Activated T-helper 9 cell treated with anti-CD3 and anti-CD28 coated beads, Interleukin-2, amount 50 U/mL, for 16 hours (primary cell): ENCODE measurements at regions not wholly inside any gene's neighbourhood (a gene's known extent, or its start where the extent isn't known, plus 50 kb on each side); places are given as distances from the start of the nearest gene placed in this dataset.

Source experiments
- DNase-seq: peaks from one replicate; pipeline ENCODE4 v3.0.0-alpha.2; 2020; ENCODE audit warnings: low read depth

DNA sequence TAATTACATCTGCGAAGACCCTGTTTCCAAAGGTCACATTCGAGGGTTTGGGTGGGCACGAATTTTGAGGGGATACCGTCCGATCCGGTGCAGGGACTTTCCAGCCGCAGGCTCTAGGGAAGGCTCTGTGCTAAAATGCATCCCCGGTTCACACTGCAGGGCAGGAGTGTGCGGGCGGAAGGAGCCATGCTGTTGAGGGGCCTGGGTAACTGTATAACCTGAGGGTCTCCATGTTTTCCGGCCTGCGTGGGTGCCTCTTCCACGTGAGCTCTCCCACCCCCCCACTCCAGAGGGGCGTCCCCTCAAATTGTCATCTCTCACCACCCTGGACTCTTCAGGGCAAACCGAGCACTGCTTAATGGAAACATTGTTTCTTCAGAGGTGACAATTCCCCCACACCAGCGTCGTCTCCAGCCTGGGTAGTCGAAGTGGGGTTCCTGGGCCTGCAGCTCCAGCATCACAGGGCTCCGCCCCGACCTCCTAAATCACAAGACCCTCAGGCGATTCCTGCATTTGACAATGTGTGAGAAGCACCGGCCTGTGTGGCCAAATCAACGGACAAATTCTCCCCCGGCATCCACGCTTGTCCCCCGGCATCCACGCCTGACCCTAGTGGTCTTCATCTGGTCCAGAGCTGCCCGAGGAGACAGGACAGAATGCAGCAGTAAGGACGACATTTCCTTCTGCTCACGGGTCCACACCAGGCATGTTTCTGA lies 51.2 kb downstream of the FOXL3 start:
- no peak for DNase-seq

DNA sequence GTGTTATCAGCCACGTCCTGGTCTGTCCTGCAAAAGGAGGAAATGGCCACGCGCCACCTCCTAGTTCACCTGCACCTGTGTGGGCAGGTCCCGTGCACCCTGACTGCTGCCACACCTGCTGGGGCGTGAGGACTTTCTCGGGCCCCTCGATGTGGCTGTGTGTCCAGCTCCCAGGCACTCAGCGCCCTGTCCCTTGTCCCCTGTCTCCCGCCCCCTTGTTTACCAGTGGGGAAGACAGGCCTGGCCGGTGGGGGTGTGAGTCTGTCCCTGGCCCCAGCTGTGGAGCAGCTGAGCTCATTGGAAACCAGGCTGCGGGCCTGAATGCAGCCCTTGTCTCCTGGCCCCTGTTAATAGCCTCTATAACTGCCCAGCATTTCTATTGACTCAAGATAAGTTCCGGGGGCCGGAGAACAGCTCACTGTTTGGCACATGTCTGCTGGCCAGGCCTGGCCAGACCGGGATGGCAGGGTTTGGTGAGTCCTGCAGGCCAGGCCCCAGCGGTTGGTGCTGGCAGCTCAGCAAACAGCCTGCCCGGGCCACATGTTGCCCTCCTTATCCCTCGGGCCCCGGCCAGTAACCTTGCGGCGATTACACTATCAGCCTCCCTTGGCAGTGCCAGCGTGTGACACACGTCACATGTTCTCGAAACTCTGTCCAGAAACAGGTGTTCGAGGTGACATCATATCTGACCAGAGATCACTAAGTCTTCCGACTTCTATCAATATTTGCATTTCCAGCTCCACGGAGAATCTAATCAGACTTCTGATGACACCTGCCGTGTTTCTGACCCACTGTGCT lies 52.1 kb downstream of the FOXL3 start:
- DNase-seq = no peak

- no peak for DNase-seq
These were observed 52.8 kb downstream of the FOXL3 start for GRCh38 chr7:342681-343216.

- DNase-seq = no peak
These were observed 53.4 kb downstream of the FOXL3 start for GRCh38 chr7:343227-343822.

- no peak for DNase-seq
These were observed 54.1 kb downstream of the FOXL3 start for GRCh38 chr7:343864-344607.

DNA sequence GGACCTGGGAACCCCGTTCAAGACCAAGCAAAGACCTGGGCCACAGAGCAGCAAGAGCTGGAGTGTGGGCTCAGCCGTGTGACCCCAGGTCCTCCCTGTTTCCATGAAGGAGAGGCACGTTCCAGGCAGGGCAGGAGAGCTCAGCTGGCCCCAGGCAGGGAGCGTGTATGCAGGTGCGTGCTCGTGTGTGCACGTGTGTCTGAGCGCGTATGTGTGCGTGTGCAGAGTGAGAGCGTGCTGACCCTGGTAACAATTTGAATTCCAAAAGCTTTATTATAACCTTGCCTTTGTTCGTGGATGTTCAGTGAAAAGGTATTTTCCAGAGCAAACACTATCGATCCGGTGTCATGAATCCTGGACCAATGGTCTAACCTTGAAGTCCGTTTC lies 54.6 kb downstream of the FOXL3 start:
- DNase-seq = no peak

DNA sequence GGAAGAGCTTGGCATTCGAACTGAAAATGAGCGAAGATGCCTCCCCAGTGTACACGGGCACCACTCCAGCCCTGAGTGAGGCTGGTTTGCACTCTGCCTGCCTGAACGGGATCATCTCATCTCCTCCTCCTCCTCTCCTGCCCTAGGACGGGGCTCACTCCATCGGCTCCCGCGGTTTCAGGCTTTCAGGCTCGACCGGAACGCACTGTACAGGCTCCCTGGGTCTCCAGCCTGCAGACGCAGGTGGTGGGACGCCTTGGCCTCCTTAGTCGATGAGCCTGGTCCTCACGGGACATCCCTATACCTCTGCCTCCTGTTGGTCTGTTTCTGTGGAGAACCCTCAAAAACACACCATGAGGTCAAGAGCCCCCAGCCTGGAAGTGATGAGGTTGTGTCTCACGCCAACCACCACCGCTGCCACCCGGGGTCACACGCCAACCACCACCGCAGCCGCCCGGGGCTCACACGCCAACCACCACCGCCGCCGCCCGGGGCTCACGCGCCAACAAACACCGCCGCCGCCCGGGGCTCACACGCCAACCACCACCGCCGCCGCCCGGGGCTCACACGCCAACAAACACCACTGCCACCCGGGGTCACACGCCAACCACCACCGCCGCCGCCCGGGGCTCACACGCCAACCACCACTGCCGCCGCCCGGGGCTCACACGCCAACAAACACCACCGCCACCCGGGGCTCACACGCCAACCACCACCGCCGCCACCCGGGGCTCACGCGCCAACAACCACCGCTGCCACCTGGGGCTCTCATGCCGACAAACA lies 56.3 kb downstream of the FOXL3 start:
- no peak for DNase-seq

DNA sequence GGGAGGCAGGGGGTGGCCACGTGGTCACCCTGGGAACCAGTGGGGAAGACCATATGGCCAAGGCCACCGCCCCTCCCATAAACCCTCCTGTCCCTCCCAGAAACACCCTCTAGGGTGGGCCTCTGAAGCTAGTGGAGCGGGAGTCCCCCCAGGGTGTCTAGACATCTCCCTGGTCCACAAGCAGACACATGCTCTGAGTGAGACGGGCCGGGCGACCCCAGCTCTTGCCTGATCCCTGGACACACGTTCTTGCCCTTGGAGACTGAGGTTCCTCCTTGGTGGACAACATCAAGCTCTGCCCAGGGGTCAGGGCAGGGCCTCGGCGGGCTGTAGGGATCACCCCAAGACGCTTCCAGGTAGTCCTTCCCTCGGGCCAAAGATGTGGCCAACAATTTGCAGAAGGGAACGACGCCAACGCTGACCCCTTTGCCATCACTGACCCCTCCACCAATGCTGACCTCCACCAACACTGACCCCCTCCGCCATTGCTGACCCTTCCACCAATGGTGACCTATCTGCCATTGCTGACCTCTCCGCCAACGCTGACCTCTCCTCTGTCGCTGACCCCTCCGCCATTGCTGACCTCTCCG lies 57.1 kb downstream of the FOXL3 start:
- DNase-seq = no peak

GRCh38 chr7:347644-348479 lies 57.9 kb downstream of the FOXL3 start:
- no peak for DNase-seq

DNA sequence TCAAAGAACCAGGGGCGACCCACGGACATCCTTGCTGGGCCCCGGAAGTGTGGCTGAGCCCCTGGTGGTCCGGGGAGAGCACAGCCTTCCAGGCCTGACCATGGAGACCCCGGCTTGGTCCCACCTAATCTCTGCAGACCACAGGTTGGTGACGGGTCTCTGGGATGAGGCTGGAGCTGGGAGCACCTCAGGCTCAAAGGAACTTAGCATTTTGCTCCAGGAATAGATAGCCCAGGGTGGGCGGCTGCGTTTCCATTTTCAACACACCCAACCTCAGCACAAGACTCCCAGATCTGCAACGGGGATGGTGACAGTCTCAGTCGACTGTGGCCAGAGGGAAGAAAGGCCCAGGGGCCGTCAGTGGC lies 58.5 kb downstream of the FOXL3 start:
- DNase-seq = no peak

DNA sequence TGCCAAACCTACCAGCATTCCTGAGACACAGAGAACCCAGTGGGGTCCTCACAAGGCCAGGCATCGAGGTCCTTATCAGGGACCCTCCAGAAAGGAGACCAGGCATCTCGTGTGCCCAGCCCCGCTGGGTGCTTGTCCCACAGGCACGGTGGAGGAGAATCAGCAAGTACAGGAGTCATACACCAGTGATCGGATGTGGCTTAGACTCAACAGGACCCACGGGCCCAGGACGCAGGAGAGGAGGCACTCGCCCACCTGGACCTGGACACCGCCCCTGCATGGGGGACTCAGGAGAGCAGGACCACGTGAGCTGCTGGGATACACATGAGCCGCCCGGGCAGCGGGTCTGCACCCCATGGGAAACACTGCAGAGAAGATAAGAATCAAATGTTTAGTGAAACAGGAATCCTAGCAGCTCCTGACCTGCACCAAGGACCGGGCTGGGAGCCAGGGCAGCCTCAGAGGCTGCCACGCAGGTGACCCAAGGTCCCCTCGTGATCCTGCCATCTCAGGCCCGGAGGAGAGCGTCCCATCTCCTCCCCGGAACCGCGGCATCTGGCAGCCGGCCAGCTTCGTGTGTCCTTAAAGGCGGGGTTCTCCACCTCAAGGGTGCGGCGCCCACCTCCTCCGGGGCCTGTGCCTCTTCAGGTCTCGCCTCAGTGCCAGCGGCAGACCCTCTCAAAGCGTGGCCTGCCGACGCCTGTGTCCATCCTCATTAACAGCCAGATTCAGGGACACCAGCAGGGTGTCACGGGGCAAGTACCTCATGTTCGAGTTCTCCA lies 59.2 kb downstream of the FOXL3 start:
- DNase-seq = no peak

GRCh38 chr7:351256-351655 lies 61.3 kb downstream of the FOXL3 start:
- peak; percentile 31 for DNase-seq

DNA sequence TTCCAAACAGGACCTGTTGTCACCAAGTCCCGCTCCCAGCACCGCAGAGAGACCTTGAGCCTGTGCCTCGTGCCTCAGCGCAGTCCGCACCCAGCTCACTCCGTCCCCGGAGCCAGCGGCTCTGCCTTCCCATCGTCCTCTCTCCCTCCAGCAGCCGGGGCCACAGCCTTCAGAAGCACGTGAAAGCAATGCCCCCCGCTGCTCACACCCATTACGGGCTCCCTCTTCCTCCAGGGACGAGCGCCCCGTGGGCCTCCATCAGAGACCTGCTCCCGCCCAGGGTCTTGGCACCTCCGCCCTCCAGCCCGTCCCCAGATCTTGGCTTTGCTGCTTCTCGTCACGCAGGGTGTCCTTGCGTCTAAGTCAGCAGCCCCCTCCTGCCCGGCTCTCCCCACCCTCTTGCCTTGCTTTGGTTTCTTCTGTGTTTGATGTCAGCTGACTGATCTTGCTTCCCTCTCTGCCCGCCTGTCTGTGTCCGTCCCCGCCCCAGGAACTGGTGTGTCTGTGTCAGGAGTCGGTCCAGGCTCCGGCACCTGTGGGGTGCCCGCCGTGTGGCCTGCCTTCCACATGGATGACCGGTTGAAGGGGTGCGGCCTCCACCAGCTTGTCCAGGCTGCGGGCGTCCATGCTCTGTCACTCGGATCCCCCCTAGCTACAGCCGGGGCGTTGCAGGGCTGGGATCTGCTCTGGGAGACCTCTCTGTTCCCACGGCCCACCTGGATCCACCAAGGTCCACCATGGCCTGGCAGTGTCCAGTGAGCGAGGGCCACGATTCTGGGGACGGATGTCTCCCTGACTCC lies 61.9 kb downstream of the FOXL3 start:
- no peak for DNase-seq

- DNase-seq = no peak
These were observed 63.9 kb downstream of the FOXL3 start for GRCh38 chr7:353746-354325.

- DNase-seq = no peak
These were observed 64.9 kb downstream of the FOXL3 start for GRCh38 chr7:354597-355470.

GRCh38 chr7:355568-355967 lies 65.6 kb downstream of the FOXL3 start:
- DNase-seq = no peak

DNA sequence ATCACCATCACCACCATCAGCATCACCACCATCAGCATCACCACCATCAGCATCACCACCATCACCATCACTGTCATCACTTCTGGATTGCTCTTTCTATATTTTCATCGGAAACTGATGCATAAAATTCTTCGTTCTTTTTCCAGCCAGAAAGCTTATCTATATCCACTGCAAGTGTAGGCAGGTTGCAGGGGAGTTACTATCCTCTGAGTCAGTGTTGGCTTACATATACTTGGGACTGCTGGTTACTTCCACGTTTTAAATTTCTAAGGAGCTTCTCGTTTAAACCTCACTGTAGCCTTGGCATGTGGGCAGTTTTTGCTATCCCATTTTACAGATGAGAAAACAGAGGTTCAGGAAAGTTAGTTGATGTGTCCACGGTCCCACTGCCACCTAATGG lies 66.1 kb downstream of the FOXL3 start:
- no peak for DNase-seq
